DND-41 (cell line): ENCODE measurements at regions not wholly inside any gene's neighbourhood (a gene's known extent, or its start where the extent isn't known, plus 50 kb on each side); places are given as distances from the start of the nearest gene placed in this dataset.

Source experiments
- EZH2 ChIP-seq: IDR thresholded peaks from 3 replicates; pipeline ENCODE4 v1.6.1; 2012; ENCODE audit warnings: borderline replicate concordance, low read depth, mild to moderate bottlenecking, moderate library complexity, low read length, inconsistent platforms; ENCODE audit not compliant: severe bottlenecking
- TF ChIP-seq, protein P1 (sequence below): IDR thresholded peaks from 2 replicates; pipeline ENCODE4 v1.5.1; 2012; ENCODE audit warnings: borderline replicate concordance, low read length, moderate library complexity, mild to moderate bottlenecking; ENCODE audit not compliant: poor library complexity, severe bottlenecking; ENCODE audit errors: extremely low read depth

- TF ChIP-seq, protein P1, sequence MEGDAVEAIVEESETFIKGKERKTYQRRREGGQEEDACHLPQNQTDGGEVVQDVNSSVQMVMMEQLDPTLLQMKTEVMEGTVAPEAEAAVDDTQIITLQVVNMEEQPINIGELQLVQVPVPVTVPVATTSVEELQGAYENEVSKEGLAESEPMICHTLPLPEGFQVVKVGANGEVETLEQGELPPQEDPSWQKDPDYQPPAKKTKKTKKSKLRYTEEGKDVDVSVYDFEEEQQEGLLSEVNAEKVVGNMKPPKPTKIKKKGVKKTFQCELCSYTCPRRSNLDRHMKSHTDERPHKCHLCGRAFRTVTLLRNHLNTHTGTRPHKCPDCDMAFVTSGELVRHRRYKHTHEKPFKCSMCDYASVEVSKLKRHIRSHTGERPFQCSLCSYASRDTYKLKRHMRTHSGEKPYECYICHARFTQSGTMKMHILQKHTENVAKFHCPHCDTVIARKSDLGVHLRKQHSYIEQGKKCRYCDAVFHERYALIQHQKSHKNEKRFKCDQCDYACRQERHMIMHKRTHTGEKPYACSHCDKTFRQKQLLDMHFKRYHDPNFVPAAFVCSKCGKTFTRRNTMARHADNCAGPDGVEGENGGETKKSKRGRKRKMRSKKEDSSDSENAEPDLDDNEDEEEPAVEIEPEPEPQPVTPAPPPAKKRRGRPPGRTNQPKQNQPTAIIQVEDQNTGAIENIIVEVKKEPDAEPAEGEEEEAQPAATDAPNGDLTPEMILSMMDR = no peak
- no peak for TF ChIP-seq EZH2
Measured at GRCh38 chr20:60123652-60124051, 165.4 kb downstream of the CDH26 start.
